ENCODE measurements at regions not wholly inside any gene's neighbourhood (a gene's known extent, or its start where the extent isn't known, plus 50 kb on each side); places are given as distances from the start of the nearest gene placed in this dataset.

DNA sequence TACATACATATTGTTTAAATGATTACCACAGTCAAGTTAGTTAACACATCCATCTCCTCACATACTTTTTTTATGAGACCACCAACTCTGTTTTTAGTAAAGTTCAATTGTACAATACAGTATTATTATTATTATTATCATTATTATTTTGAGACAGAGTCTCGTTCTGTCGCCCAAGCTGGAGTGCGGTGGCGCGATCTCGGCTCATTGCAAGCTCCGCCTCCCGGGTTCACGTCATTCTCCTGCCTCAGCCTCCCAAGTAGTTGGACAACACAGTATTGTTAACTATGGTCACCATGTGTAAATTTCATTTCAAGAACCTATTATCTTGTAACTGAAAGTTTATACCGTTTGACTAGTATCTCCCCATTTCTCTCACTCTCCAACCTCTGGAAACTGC is 942.0 kb upstream of the FBXO33 start:
- TF ChIP-seq EP300 (conservative IDR thresholded peaks at IDR 0.05; ENCODE audit: poor library complexity, severe bottlenecking) (no peak), TAF1 (IDR thresholded peaks at IDR 0.05; ENCODE audit: low read depth) (no peak)

Measured in neural cell (in vitro differentiated cells).